Uterus (tissue), 2 donors: ENCODE measurements at regions not wholly inside any gene's neighbourhood (a gene's known extent, or its start where the extent isn't known, plus 50 kb on each side); places are given as distances from the start of the nearest gene placed in this dataset.

Source experiments
- CTCF ChIP-seq, 4 experiments: fragments of 200-600 bp in 2 of 4; fragments of 450-650 bp in 2 of 4; sonication (generic) in 2 of 4; IDR thresholded peaks; one replicate each; pipeline ENCODE4 v1.5.1; 2016 to 2019; ENCODE audit warnings: antibody characterized with exemption in 4 of 4, mild to moderate bottlenecking in 2 of 4, moderate library complexity in 1 of 4
- POLR2A ChIP-seq, 2 donors: fragments of 450-650 bp; IDR thresholded peaks; one replicate each; pipeline ENCODE4 v1.6.1; 2016; ENCODE audit warnings: antibody characterized with exemption in 2 of 2, mild to moderate bottlenecking in 1 of 2, moderate library complexity in 1 of 2

GRCh38 chr2:226179010-226179409 is 620.6 kb downstream of the IRS1 start:
- TF ChIP-seq CTCF (IDR thresholded peaks at IDR 0.05) (no peak), POLR2A (IDR thresholded peaks at IDR 0.05) (no peak)
